ENCODE measurements at regions not wholly inside any gene's neighbourhood (a gene's known extent, or its start where the extent isn't known, plus 50 kb on each side); places are given as distances from the start of the nearest gene placed in this dataset.
"Not testable (repeated sequence)": the region's sequence is repeated elsewhere in the genome, so short reads cannot be mapped to it uniquely, and the experiment has no call there.

- no peak for DNase-seq
Measured at GRCh38 chr1:79955966-79956365, 949.4 kb upstream of the ADGRL4 start.

- no peak for DNase-seq
Measured at GRCh38 chr1:79950511-79950910, 944.0 kb upstream of the ADGRL4 start.

- no peak for DNase-seq
Measured at GRCh38 chr1:79945391-79945790, 938.9 kb upstream of the ADGRL4 start.

GRCh38 chr1:79929356-79929755, 922.8 kb upstream of the ADGRL4 start:
- DNase-seq: no peak

GRCh38 chr1:79928901-79929300, 922.4 kb upstream of the ADGRL4 start:
- DNase-seq: no peak

GRCh38 chr1:79920960-79921669, 914.6 kb upstream of the ADGRL4 start:
- DNase-seq: no peak

- no peak for DNase-seq
Measured at GRCh38 chr1:79914896-79915295, 908.4 kb upstream of the ADGRL4 start.

- DNase-seq: no peak
Measured at GRCh38 chr1:79912813-79913212, 906.3 kb upstream of the ADGRL4 start.

- DNase-seq: no peak
Measured at GRCh38 chr1:79903321-79903720, 896.8 kb upstream of the ADGRL4 start.

GRCh38 chr1:79902418-79902817, 895.9 kb upstream of the ADGRL4 start:
- DNase-seq: no peak

GRCh38 chr1:79899914-79900313, 893.4 kb upstream of the ADGRL4 start:
- no peak for DNase-seq

GRCh38 chr1:79896140-79896539, 889.6 kb upstream of the ADGRL4 start:
- DNase-seq: no peak

GRCh38 chr1:79895573-79895972, 889.0 kb upstream of the ADGRL4 start:
- no peak for DNase-seq

GRCh38 chr1:79894129-79894528, 887.6 kb upstream of the ADGRL4 start:
- DNase-seq: not testable (repeated sequence)

GRCh38 chr1:79887059-79887458, 880.5 kb upstream of the ADGRL4 start:
- no peak for DNase-seq

- no peak for DNase-seq
Measured at GRCh38 chr1:79885101-79885500, 878.6 kb upstream of the ADGRL4 start.

GRCh38 chr1:79877086-79877485, 870.6 kb upstream of the ADGRL4 start:
- DNase-seq: no peak

- no peak for DNase-seq
Measured at GRCh38 chr1:79875187-79875586, 868.7 kb upstream of the ADGRL4 start.

- DNase-seq: no peak
Measured at GRCh38 chr1:79874289-79874688, 867.8 kb upstream of the ADGRL4 start.

GRCh38 chr1:79859212-79859948, 852.9 kb upstream of the ADGRL4 start:
- DNase-seq: no peak

GRCh38 chr1:79852004-79852403, 845.5 kb upstream of the ADGRL4 start:
- no peak for DNase-seq

- DNase-seq: no peak
Measured at GRCh38 chr1:79849388-79849787, 842.9 kb upstream of the ADGRL4 start.

- DNase-seq: no peak
Measured at GRCh38 chr1:79848316-79848715, 841.8 kb upstream of the ADGRL4 start.

- no peak for DNase-seq
Measured at GRCh38 chr1:79847700-79848099, 841.2 kb upstream of the ADGRL4 start.

- DNase-seq: no peak
Measured at GRCh38 chr1:79845936-79846335, 839.4 kb upstream of the ADGRL4 start.
